OCI-LY7 (cell line): ENCODE measurements at regions not wholly inside any gene's neighbourhood (a gene's known extent, or its start where the extent isn't known, plus 50 kb on each side); places are given as distances from the start of the nearest gene placed in this dataset.

ENCODE experiments used
- BruUV-seq: library from RNA; stranded (reverse); fragments of 400-500 nt; replicated peaks from 2 replicates; lab custom pipeline; 2021; lab: Mats Ljungman, UMichigan
- CTCF ChIA-PET: fragments of 300-600 bp; sonication (Branson Sonifier 250); formaldehyde crosslinking; loops from one replicate; lab custom pipeline; 2022; ENCODE audit warnings: antibody characterized with exemption; ENCODE audit not compliant: unreplicated experiment; lab: Charles Lee
- POLR2A ChIA-PET: fragments of 300-600 bp; sonication (Branson Sonifier 250); formaldehyde crosslinking; loops from one replicate; lab custom pipeline; 2022; ENCODE audit warnings: antibody characterized with exemption; lab: Charles Lee
- DNase-seq: peaks from one replicate; pipeline ENCODE4 v3.0.0-alpha.2; 2015; ENCODE audit warnings: low spot score
- H2AFZ ChIP-seq: fragments of 200-600 bp; sonication (generic), shearing (Covaris generic); 2 replicates; pipeline ENCODE4 v1.6.1; 2014; ENCODE audit warnings: mild to moderate bottlenecking, antibody characterized with exemption, low read length, moderate library complexity
- H3K27ac ChIP-seq: fragments of 200-600 bp; sonication (generic); 2 replicates; pipeline ENCODE4 v1.5.1; 2014; ENCODE audit warnings: mixed run types, low read depth, mild to moderate bottlenecking, moderate library complexity, low read length, inconsistent platforms; ENCODE audit not compliant: poor library complexity, severe bottlenecking
- H3K36me3 ChIP-seq: fragments of 200-600 bp; sonication (generic); 2 replicates; pipeline ENCODE4 v1.6.1; 2014; ENCODE audit warnings: mild to moderate bottlenecking, antibody characterized with exemption, low read length, moderate library complexity, mixed read lengths; ENCODE audit not compliant: insufficient read depth
- H3K4me1 ChIP-seq: fragments of 200-600 bp; sonication (generic); 2 replicates; pipeline ENCODE4 v1.5.1; 2014; ENCODE audit warnings: mild to moderate bottlenecking, low read length; ENCODE audit not compliant: insufficient read depth, poor library complexity, severe bottlenecking
- H3K4me2 ChIP-seq: fragments of 200-600 bp; sonication (generic); 2 replicates; pipeline ENCODE4 v1.6.1; 2014; ENCODE audit warnings: mild to moderate bottlenecking, low read length
- H3K4me3 ChIP-seq: fragments of 200-600 bp; sonication (generic); 2 replicates; pipeline ENCODE4 v1.5.1; 2014; ENCODE audit warnings: mild to moderate bottlenecking, low read depth, low read length; ENCODE audit not compliant: poor library complexity, severe bottlenecking
- H3K79me2 ChIP-seq: fragments of 200-600 bp; sonication (generic); 2 replicates; pipeline ENCODE4 v1.6.1; 2016; ENCODE audit warnings: low read depth, mild to moderate bottlenecking, low read length, moderate library complexity, mixed read lengths; ENCODE audit not compliant: insufficient read depth
- H3K9me2 ChIP-seq: fragments of 200-600 bp; sonication (generic); 2 replicates; pipeline ENCODE4 v1.6.1; 2016; ENCODE audit warnings: mild to moderate bottlenecking, low read length, mixed read lengths; ENCODE audit not compliant: insufficient read depth
- H3K9me3 ChIP-seq: fragments of 200-600 bp; sonication (generic); 2 replicates; pipeline ENCODE4 v1.6.1; 2014; ENCODE audit warnings: mild to moderate bottlenecking, mixed run types, low read length, mixed read lengths
- H4K20me1 ChIP-seq: fragments of 200-600 bp; sonication (generic); 2 replicates; pipeline ENCODE4 v1.6.1; 2014; ENCODE audit warnings: mild to moderate bottlenecking, antibody characterized with exemption, low read length, moderate library complexity, mixed read lengths; ENCODE audit not compliant: insufficient read depth
- EZH2phosphoT487 ChIP-seq: fragments of 200-600 bp; sonication (generic); IDR thresholded peaks from 2 replicates; pipeline ENCODE4 v1.6.1; 2018; ENCODE audit warnings: low read depth, borderline replicate concordance, mild to moderate bottlenecking, mixed run types, antibody characterized with exemption, low read length, moderate library complexity, mixed read lengths
- intact Hi-C: fragments of 100-400 bp; cut with micrococcal nuclease; formaldehyde crosslinking; loops from one replicate; pipeline ENCODE4 v1.10.0; 2022; ENCODE audit not compliant: unreplicated experiment
- TF ChIP-seq, protein P1 (sequence below): fragments of 200-600 bp; sonication (generic); conservative IDR thresholded peaks from 2 replicates; pipeline ENCODE4 v1.5.1; 2014; ENCODE audit warnings: mild to moderate bottlenecking, antibody characterized with exemption, low read length, moderate library complexity, mixed read lengths

DNA sequence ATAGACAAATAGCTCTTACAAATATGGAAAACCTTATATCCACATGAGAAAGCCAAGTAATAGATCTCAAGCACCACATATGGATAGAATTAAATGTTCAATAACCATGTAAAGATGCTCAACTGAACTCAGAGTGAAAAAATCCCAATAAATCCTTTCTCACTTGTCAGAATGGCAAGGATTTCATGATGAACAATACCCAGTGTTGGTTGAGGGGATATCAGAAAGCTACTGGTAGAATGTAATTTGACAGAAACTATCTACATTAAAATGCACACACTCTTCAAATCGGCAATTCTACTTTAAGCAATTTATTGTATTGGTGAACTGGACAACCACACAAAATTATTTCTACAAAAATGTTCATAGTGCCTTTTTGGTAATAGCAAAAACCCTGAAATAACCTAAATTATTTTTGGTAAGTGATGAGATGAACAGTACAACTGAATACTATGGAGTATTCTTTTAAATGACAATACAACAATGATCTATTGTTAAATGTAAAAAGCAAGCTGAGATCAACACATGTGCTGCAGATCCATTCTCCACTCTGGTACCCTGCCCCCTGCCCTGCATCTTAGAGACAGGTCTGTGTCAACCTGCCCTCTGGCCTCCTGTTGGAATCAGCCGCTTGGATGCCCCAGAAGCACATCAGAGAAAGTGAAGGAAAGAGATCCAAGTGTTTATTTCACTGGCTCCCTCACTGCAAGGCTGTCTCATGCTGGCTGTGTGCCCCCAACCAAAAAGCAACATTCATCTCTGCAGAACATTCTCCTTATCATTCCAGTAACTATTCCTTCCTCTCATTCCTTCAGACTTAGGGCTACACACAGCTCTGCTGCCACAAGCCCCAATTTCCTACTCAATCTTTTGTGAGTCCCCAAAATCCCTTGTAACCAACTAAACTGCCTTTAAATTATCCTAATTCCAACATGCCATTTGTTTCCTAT is 442.5 kb downstream of the LRATD1 start:
- no peak overlapping the region for H3K27ac ChIP-seq
- no peaks in the 10 kb centered on the region for H3K79me2 ChIP-seq
- BruUV-seq, result no TSS peak
- no peak overlapping the region for H3K4me2 ChIP-seq
- no peaks in the 10 kb centered on the region for H3K9me3 ChIP-seq
- intact Hi-C loops, result no loop called here
- H3K4me1 ChIP-seq, result no peaks in the 10 kb centered on the region
- TF ChIP-seq, protein P1, sequence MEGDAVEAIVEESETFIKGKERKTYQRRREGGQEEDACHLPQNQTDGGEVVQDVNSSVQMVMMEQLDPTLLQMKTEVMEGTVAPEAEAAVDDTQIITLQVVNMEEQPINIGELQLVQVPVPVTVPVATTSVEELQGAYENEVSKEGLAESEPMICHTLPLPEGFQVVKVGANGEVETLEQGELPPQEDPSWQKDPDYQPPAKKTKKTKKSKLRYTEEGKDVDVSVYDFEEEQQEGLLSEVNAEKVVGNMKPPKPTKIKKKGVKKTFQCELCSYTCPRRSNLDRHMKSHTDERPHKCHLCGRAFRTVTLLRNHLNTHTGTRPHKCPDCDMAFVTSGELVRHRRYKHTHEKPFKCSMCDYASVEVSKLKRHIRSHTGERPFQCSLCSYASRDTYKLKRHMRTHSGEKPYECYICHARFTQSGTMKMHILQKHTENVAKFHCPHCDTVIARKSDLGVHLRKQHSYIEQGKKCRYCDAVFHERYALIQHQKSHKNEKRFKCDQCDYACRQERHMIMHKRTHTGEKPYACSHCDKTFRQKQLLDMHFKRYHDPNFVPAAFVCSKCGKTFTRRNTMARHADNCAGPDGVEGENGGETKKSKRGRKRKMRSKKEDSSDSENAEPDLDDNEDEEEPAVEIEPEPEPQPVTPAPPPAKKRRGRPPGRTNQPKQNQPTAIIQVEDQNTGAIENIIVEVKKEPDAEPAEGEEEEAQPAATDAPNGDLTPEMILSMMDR, result no peak
- TF ChIP-seq EZH2phosphoT487, result no peak
- DNase-seq, result no peak
- ChIA-PET POLR2A (interaction anchor here (0.5 kb wide), 1 partner anchor 19 kb away, joined by 4 read pairs; no protein-coding TSS in a partner anchor), CTCF (no interaction called here)
- H3K36me3 ChIP-seq, result no peaks in the 10 kb centered on the region
- H3K9me2 ChIP-seq, result no peaks in the 10 kb centered on the region
- H2AFZ ChIP-seq, result no peak overlapping the region
- no peak overlapping the region for H3K4me3 ChIP-seq
- no peaks in the 10 kb centered on the region for H4K20me1 ChIP-seq

DNA sequence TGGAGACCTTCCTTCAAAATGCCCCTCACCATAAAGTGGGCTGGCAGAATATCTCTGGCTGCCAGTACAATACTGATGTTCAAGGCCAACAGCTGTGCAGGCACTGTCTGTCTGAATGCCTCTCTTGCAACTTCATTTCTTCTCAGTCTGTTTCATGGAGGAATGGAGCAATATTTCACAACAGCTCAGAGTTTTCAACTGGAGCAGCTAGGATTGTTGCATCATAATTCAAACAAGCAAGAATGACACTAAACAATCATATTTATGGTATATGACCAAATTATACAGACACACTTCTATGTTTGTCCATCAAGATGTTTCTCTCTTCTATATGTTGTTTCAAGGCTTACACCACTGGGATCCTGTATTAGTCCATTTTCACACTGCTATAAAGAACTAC is 444.2 kb downstream of the LRATD1 start:
- no peaks in the 10 kb centered on the region for H3K36me3 ChIP-seq
- no peaks in the 10 kb centered on the region for H3K79me2 ChIP-seq
- no peak overlapping the region for H3K4me2 ChIP-seq
- intact Hi-C loops, result no loop called here
- no peak overlapping the region for H3K4me3 ChIP-seq
- no peaks in the 10 kb centered on the region for H3K4me1 ChIP-seq
- no peaks in the 10 kb centered on the region for H3K9me3 ChIP-seq
- TF ChIP-seq, protein P1, result no peak
- no peak for TF ChIP-seq EZH2phosphoT487
- POLR2A ChIA-PET, result no interaction called here
- no TSS peak for BruUV-seq
- H3K27ac ChIP-seq, result no peak overlapping the region
- no peaks in the 10 kb centered on the region for H3K9me2 ChIP-seq
- no peak for DNase-seq
- CTCF ChIA-PET, result no interaction called here
- no peak overlapping the region for H2AFZ ChIP-seq
- no peaks in the 10 kb centered on the region for H4K20me1 ChIP-seq

DNA sequence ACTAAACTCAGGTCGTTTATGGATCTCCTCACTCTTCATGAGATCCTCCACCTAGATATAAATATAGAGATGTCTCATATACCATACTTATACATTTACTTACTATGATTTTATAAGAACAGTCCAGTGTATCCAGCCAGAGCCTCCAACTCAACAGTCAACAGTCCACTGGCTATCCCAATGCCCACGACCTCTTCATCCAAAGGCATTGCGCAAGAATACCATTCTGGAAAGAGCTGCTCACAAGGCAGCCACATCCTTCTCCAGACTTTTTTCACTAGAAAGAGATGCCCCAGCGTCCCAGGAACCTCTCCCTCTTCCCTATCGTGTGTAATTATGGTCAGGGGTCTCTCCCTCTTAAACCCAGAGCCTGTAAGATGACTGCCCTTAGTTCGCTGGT is 448.8 kb downstream of the LRATD1 start:
- BruUV-seq, result no TSS peak
- H3K9me3 ChIP-seq, result no peaks in the 10 kb centered on the region
- H3K79me2 ChIP-seq, result no peaks in the 10 kb centered on the region
- no peak overlapping the region for H3K4me2 ChIP-seq
- no peak overlapping the region for H3K27ac ChIP-seq
- no peak overlapping the region for H3K4me3 ChIP-seq
- no peaks in the 10 kb centered on the region for H4K20me1 ChIP-seq
- CTCF ChIA-PET, result no interaction called here
- intact Hi-C loops, result no loop called here
- H3K9me2 ChIP-seq, result no peaks in the 10 kb centered on the region
- POLR2A ChIA-PET, result interaction anchor here (0.6 to 0.8 kb wide), 4 partner anchors 8 to 306 kb away, joined by 3 read pairs; no protein-coding TSS in a partner anchor
- no peaks in the 10 kb centered on the region for H3K4me1 ChIP-seq
- H2AFZ ChIP-seq, result no peak overlapping the region
- no peak for DNase-seq
- no peak for TF ChIP-seq EZH2phosphoT487
- TF ChIP-seq, protein P1, result no peak
- no peaks in the 10 kb centered on the region for H3K36me3 ChIP-seq
